Natural killer cell treated with Interleukin-12 subunit alpha and Interleukin-12 subunit beta and Interleukin-15 and Interleukin-18, amount 100 ng/mL, for 72 hours (primary cell): ENCODE measurements at regions not wholly inside any gene's neighbourhood (a gene's known extent, or its start where the extent isn't known, plus 50 kb on each side); places are given as distances from the start of the nearest gene placed in this dataset.

ENCODE experiments used
- ATAC-seq, 2 donors: fragments of 150-1000 bp; cut with Tn5 transposase in 1 of 2; sonication (Bioruptor Pico), chemical (Tn5 transposase) in 1 of 2; 2 replicates each; pipeline ENCODE4 v1.10.0; 2021
- DNase-seq: peaks from one replicate; pipeline ENCODE4 v3.0.0; 2022; ENCODE audit warnings: low spot score
- H3K27ac Mint-ChIP-seq, 2 donors: 1 replicate in 1 of 2; 2 replicates in 1 of 2; pipeline ENCODE4 v1.8.0; 2022; ENCODE audit warnings: mixed read lengths in 2 of 2, mild to moderate bottlenecking in 1 of 2, moderate library complexity in 1 of 2
- H3K27me3 Mint-ChIP-seq, 2 donors: 1 replicate in 1 of 2; 2 replicates in 1 of 2; pipeline ENCODE4 v1.8.0; 2022; ENCODE audit warnings: mixed read lengths in 2 of 2
- H3K36me3 Mint-ChIP-seq: one replicate; pipeline ENCODE4 v1.8.0; 2022; ENCODE audit warnings: mixed read lengths
- H3K4me1 Mint-ChIP-seq, 2 donors: 1 replicate in 1 of 2; 2 replicates in 1 of 2; pipeline ENCODE4 v1.8.0; 2022; ENCODE audit warnings: low read depth in 2 of 2, mixed read lengths in 2 of 2, mild to moderate bottlenecking in 1 of 2
- H3K4me3 Mint-ChIP-seq: one replicate; pipeline ENCODE4 v1.8.0; 2022; ENCODE audit warnings: mixed read lengths
- H3K9me3 Mint-ChIP-seq: 2 replicates; pipeline ENCODE4 v1.8.0; 2022; ENCODE audit warnings: mixed read lengths

DNA sequence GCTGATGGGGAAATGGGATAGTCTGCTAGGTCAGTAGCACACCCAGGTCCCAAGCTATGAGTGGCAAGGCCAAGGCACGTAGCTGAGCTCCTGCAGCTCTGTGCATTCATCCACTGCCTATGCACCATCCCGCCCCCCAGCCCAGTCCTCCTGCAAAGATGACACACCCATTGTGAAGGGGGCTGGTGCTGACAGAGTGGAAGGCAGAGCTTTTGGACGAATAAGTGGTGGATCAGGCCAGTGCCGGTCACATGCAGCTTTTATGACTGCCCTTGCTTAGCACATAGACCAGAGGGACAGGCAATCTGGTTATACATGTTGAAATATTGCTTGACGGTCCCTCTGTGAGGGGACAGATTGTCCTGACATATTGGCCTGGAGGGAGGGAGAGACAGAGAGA, 494.3 kb downstream of the PTPRU start:
- no peaks in the 10 kb centered on the region for H3K9me3 Mint-ChIP-seq
- H3K27ac Mint-ChIP-seq, result peak overlapping the region in 1 of 2 donors; percentile 26
- peaks cover 10 to 11% of the 10 kb centered on the region in 2 donors for H3K4me1 Mint-ChIP-seq
- ATAC-seq, result no peak
- no peak for DNase-seq
- H3K27me3 Mint-ChIP-seq, result peaks cover 9 to 17% of the 10 kb centered on the region in 2 donors
- no peaks in the 10 kb centered on the region for H3K36me3 Mint-ChIP-seq
- H3K4me3 Mint-ChIP-seq, result no peak overlapping the region

DNA sequence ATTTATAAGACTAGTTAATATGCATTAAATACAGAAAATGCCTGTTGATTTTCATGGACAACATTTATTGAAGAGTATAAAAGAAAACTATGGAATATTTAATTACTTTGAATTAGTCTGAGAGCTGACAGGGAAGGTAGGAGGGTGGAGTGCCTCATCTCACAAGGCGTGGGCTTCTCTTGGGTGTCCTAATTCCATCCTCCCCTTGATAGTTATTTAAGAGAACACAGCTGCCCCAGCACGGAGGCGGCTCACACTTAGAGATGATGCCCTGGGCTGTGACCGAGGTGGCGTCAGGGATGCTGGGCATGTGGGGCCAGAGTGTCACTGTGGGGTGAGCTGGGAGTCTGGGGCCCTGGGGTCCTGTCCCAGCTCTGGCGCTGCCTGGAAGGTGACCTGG, 493.0 kb downstream of the PTPRU start:
- peak overlapping the region in 1 of 2 donors; percentile 53 for H3K27ac Mint-ChIP-seq
- no peak overlapping the region for H3K4me3 Mint-ChIP-seq
- H3K9me3 Mint-ChIP-seq, result no peaks in the 10 kb centered on the region

DNA sequence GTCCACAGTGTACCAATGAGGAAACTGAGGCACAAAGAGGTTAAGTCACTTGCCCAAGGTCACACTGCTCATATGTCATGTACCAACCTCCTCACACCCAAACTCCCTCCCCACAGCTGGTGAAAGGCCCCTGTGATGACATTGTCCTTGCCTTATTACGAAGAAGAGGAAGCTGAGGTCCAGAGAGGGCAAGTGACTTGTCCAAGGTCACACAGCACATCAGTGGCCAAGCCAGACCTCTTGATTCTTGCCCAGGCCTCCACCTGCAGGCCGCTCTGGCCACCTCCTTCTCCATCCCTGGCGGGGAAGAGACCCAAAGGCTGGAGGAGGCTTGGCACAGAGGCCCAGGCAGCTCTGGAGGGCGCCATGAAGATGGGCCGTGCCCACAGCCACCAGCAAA, 492.4 kb downstream of the PTPRU start:
- no peak for ATAC-seq
- Mint-ChIP-seq H3K27ac (no peak overlapping the region), H3K36me3 (peaks cover 3% of the 10 kb centered on the region), H3K27me3 (peaks cover 9 to 11% of the 10 kb centered on the region in 2 donors), H3K4me1 (peaks cover 13 to 14% of the 10 kb centered on the region in 2 donors), H3K4me3 (no peak overlapping the region), H3K9me3 (peaks cover 2% of the 10 kb centered on the region)
- no peak for DNase-seq

More for the DNA sequence above, 493.0 kb downstream of the PTPRU start:
- H3K36me3 Mint-ChIP-seq, result no peaks in the 10 kb centered on the region
- peaks cover 10 to 11% of the 10 kb centered on the region in 2 donors for H3K4me1 Mint-ChIP-seq
- peaks cover 9 to 13% of the 10 kb centered on the region in 2 donors for H3K27me3 Mint-ChIP-seq
- ATAC-seq (no peak), DNase-seq (no peak)

DNA sequence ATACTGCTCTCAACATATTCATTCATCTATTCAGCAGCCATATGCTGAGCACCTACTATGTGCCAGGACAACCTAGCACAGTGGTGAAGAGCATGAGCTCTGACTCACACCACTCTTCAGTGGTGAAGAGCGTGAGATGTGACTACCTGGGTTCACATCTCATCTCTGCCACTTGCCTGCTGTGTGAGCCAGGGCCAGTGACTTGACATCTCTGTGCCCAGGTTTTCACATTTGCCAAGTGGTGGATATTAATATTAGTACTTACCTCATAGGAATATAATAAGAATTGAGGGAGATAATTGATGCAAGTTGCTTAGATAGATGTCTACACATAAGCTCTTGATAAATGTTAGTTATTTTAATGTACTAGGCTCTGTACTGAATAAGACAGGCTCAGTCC, 488.9 kb downstream of the PTPRU start:
- Mint-ChIP-seq H3K36me3 (peaks cover 12% of the 10 kb centered on the region), H3K9me3 (peaks cover 4% of the 10 kb centered on the region)
- peak in 1 of 2 donors; percentile 11 for ATAC-seq

DNA sequence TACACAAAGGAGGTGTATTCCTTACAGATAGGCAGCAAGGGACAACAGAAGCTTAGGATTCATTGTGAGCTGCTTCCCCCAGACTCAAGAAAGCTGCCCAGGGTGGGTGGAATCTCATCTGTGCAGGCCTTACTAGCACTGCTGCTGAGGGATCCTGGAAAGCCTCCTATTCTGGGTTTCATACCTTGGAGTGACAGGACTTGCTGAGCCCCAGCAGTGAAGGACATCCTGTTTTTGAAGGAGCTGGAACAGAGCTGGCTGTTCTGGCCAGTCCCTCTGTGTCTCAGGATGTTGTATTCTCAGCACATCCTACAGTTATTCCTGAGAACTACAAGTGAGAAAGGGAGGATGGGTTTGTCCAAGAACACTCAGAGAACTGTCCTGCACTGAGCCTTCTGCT, 486.3 kb downstream of the PTPRU start:
- ATAC-seq (no peak), DNase-seq (no peak)
- Mint-ChIP-seq H3K36me3 (peaks cover 25% of the 10 kb centered on the region), H3K27me3 (peaks cover 0 to 10% of the 10 kb centered on the region in 2 donors), H3K9me3 (peaks cover 11% of the 10 kb centered on the region), H3K27ac (peak overlapping the region in 1 of 2 donors; percentile 72), H3K4me1 (peaks cover 31 to 34% of the 10 kb centered on the region in 2 donors), H3K4me3 (no peak overlapping the region)

More for the DNA sequence above, 488.9 kb downstream of the PTPRU start:
- Mint-ChIP-seq H3K27me3 (no peaks in the 10 kb centered on the region), H3K4me3 (no peak overlapping the region), H3K27ac (peak overlapping the region in 1 of 2 donors; percentile 78), H3K4me1 (peaks cover 8 to 13% of the 10 kb centered on the region in 2 donors)
- DNase-seq, result no peak

DNA sequence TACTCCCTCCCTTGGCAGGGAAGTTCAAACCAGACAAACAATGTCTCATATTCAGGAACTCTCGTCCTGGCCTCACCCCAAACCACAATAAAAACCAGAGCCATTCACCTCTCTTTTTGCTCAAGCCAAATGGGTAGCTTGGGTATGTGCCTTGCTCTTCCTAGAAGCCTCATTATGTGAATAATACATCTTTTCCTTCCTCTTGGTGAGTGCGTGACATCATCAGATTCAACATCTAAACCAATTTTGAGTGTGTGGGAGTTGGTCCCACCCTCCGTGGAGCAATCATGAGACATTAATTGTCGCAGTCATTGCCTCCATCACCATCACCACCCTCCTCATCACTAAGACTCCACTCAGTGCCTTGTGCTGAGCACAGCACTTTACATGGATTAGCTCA, 482.9 kb downstream of the PTPRU start:
- peak; percentile 88 to 89 for ATAC-seq
- DNase-seq, result peak; percentile 75
- peaks cover 11% of the 10 kb centered on the region for H3K9me3 Mint-ChIP-seq
- H3K27me3 Mint-ChIP-seq, result peaks cover 2 to 10% of the 10 kb centered on the region in 2 donors
- H3K4me3 Mint-ChIP-seq, result peak overlapping the region; percentile 86
- H3K27ac Mint-ChIP-seq, result peak overlapping the region; percentile 89 to 91
- peaks cover 38 to 40% of the 10 kb centered on the region in 2 donors for H3K4me1 Mint-ChIP-seq
- peaks cover 25% of the 10 kb centered on the region for H3K36me3 Mint-ChIP-seq

DNA sequence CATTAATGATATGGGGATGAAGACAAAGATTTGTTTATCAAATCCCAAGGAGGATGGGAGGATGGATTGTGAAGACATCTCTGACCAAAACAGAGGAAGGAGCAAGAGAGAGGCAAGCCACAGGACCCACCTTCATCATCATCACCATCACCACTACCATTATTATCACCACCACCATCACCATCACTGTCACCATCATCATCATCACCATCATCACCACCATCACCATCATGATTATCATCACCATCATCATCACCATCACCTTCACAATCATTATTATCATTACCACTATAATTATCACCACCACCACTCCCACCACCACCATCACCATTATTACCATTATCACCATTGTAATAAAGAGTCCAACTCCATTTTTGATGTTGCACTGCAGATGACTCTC, 482.5 kb downstream of the PTPRU start:
- Mint-ChIP-seq H3K36me3 (peaks cover 25% of the 10 kb centered on the region), H3K4me1 (peaks cover 39 to 42% of the 10 kb centered on the region in 2 donors), H3K27me3 (peaks cover 2 to 12% of the 10 kb centered on the region in 2 donors), H3K27ac (peak overlapping the region; percentile 89 to 91), H3K4me3 (peak overlapping the region; percentile 86), H3K9me3 (peaks cover 10% of the 10 kb centered on the region)
- ATAC-seq (no peak), DNase-seq (no peak)

DNA sequence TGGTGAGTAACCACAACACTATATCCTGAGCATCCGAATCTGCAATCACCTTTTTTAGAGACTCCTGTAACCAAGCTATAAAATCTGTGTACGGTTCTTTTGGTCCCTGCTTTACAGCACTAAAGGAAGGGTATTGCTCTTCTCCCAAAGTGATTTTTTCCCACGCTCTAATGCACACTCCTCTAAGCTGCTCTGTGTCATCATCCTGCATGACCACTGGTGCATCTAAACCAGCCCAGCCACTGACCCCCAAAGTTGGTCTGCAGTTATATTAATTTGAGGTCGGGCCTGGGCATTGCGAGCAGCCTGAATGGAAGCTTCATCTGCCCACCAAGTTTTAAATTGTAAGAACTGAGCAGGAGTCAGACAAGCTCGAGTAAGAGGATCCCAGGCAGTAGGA, 480.0 kb downstream of the PTPRU start:
- peaks cover 29% of the 10 kb centered on the region for H3K36me3 Mint-ChIP-seq
- peaks cover 58 to 61% of the 10 kb centered on the region in 2 donors for H3K4me1 Mint-ChIP-seq
- H3K27me3 Mint-ChIP-seq, result peaks cover 9 to 16% of the 10 kb centered on the region in 2 donors
- no peak overlapping the region for H3K4me3 Mint-ChIP-seq
- no peak for DNase-seq
- no peak for ATAC-seq
- peak overlapping the region in 1 of 2 donors; percentile 89 for H3K27ac Mint-ChIP-seq
- peaks cover 7% of the 10 kb centered on the region for H3K9me3 Mint-ChIP-seq

DNA sequence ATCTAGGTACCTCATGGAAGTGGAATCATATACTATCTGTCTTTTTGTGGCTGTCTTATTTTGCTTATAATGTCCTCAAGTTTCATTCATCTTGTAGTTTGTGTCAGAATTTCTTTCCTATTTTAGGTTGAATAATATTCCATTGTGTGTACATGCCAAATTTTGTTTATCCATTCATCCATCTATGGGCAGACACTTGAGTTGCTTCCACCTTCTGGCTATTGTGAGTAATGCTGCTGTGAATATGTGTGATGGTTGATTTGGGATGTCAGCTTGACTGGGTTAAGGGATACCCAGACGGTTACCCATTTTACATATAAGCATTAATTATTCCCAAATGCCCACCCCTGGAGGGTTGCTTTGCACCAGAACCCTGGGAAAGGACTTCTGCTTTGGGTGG, 477.5 kb downstream of the PTPRU start:
- H3K4me1 Mint-ChIP-seq, result peaks cover 60 to 61% of the 10 kb centered on the region in 2 donors
- peak overlapping the region; percentile 56 for H3K4me3 Mint-ChIP-seq
- H3K9me3 Mint-ChIP-seq, result peaks cover 4% of the 10 kb centered on the region
- no peak for ATAC-seq
- peaks cover 14% of the 10 kb centered on the region for H3K36me3 Mint-ChIP-seq
- peak overlapping the region; percentile 94 to 98 for H3K27ac Mint-ChIP-seq
- DNase-seq, result no peak
- peaks cover 8 to 12% of the 10 kb centered on the region in 2 donors for H3K27me3 Mint-ChIP-seq

DNA sequence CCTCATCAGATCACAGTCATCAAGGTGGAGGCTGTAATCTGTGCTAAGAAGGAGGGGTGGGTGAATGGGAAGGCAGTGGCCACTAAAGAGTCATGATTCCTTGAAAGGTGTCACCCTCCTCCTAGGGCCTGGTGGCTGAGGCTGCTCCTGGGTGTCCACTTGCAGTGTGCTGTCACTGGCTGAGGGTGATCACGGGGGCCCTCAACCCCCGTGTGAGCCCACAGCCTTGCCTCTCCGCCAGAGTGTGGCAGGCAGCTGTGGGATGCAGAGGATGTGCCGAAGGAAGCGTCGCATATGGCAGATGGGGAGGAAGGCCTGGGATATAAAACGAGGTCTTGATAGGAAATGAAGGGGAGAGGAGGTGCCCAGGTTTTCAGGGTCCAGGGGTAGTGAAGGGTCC, 476.5 kb downstream of the PTPRU start:
- ATAC-seq, result no peak
- Mint-ChIP-seq H3K36me3 (peaks cover 9% of the 10 kb centered on the region), H3K4me1 (peaks cover 62 to 64% of the 10 kb centered on the region in 2 donors), H3K4me3 (peak overlapping the region; percentile 67), H3K9me3 (no peaks in the 10 kb centered on the region), H3K27me3 (peaks cover 6 to 15% of the 10 kb centered on the region in 2 donors), H3K27ac (peak overlapping the region; percentile 94 to 98)
- no peak for DNase-seq

DNA sequence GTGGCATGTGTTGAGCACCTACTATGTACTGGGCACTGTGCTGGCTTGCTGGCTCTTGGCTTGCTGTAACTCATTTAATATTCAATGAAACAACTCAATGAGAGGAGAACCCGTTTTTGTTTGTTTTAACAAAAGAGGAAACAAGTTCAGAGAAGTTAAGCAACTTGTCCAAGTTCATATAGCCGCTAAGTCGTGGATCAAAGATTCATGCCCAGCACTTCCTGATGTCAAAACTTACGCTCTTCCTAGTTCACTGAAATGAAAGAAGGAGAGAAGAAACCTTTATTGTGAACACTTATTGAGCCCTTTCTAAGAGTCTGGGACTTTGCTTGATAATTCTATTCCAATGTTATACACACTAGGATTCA, 475.9 kb downstream of the PTPRU start:
- peak overlapping the region; percentile 94 to 98 for H3K27ac Mint-ChIP-seq
- H3K4me1 Mint-ChIP-seq, result peaks cover 58 to 61% of the 10 kb centered on the region in 2 donors
- peak overlapping the region; percentile 67 for H3K4me3 Mint-ChIP-seq
- peaks cover 6 to 15% of the 10 kb centered on the region in 2 donors for H3K27me3 Mint-ChIP-seq
- DNase-seq (no peak), ATAC-seq (no peak)
- H3K36me3 Mint-ChIP-seq, result peaks cover 9% of the 10 kb centered on the region
- no peaks in the 10 kb centered on the region for H3K9me3 Mint-ChIP-seq

DNA sequence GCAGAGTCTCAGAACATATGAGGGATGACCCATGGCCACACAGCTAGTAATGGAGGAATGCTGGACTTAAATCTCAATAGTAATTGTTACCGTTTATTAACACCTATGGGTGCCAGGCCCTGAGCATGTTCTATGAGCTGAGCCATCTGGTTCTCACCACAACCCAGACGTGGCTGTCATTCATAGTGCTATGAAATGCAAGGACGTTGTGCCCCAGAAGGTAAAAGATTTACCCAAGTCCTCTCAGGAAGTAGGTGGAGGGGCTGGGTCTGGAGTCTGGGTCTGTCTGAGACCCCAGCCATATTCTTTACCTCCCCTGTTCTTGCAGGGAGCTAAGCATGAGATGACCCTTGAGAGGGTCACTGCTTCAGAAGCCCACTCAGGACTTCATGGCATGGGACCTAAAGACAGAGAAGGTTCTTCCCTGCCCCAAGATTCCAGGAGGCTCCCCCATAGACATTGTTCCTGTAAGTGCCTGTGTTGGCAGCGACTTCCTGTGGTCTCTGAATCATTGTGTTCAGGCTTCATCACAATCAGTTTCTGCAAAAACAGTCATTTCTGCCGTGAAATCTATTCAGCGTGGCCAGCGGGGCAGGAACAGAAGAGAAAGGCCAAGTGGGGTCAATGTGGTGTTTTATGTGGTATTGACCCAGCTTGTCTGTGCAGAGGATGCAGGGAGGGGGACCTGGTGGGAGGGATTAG, 475.4 kb downstream of the PTPRU start:
- peak; percentile 85 for DNase-seq
- peaks cover 58% of the 10 kb centered on the region in 2 donors for H3K4me1 Mint-ChIP-seq
- no peaks in the 10 kb centered on the region for H3K9me3 Mint-ChIP-seq
- peaks cover 9% of the 10 kb centered on the region for H3K36me3 Mint-ChIP-seq
- peaks cover 6 to 17% of the 10 kb centered on the region in 2 donors for H3K27me3 Mint-ChIP-seq
- H3K27ac Mint-ChIP-seq, result peak overlapping the region; percentile 94 to 98
- H3K4me3 Mint-ChIP-seq, result peak overlapping the region; percentile 67
- ATAC-seq, result peak; percentile 91

DNA sequence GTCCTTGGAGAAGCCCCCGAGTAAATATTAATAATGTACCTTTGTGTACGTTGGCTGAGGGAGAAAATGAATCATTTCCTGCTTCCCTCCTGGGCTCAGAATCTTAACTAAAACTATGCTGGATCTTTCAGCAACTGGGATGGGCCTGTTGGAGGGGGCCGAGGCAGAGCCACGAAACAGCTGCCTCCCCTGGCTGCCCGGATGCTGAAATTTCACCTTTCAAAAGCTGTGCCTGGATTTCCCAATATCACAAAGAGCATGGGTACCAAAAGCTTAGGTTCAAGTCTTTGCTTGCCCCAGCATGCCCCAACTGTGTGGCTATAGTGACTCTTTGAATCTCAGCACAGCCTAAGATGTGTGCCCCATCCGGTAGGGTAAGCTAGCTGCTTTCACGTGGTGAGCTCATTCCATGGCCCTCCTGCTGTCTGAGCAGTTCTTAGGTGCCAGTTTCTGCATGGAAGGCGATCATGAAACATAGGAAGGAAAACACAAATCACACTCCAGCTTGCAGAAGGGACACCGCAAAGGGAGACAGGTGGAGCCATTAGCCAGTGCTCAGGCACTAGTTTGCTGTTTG, 473.5 kb downstream of the PTPRU start:
- no peak for DNase-seq
- Mint-ChIP-seq H3K27ac (peak overlapping the region; percentile 94 to 98), H3K27me3 (peaks cover 24 to 25% of the 10 kb centered on the region in 2 donors), H3K36me3 (peaks cover 9% of the 10 kb centered on the region), H3K4me3 (peak overlapping the region; percentile 65), H3K9me3 (no peaks in the 10 kb centered on the region), H3K4me1 (peaks cover 55 to 57% of the 10 kb centered on the region in 2 donors)
- peak in 1 of 2 donors; percentile 1 for ATAC-seq
